ENCODE measurements at regions not wholly inside any gene's neighbourhood (a gene's known extent, or its start where the extent isn't known, plus 50 kb on each side); places are given as distances from the start of the nearest gene placed in this dataset.

- CTCF ChIA-PET = interaction anchor here (0.7 to 1.8 kb wide), 2 partner anchors 9 to 272 kb away, joined by 4 to 11 read pairs; no protein-coding TSS in a partner anchor
These were observed 81.6 kb downstream of the DNAAF9 start for GRCh38 chr20:3325864-3326263.

More at GRCh38 chr20:3325864-3326263, 81.6 kb downstream of the DNAAF9 start:
- Histone ChIP-seq H3K79me2 (ENCODE audit: control insufficient read depth, insufficient read depth, low read length) (no peaks in the 10 kb centered on the region), H3K9ac (replicated peaks; ENCODE audit: extremely low read depth, insufficient read depth, low read length) (no peak overlapping the region), H3K4me1 (ENCODE audit: control insufficient read depth, extremely low read depth, insufficient read depth, low read length) (no peaks in the 10 kb centered on the region), H3K4me3 (replicated peaks in 1 of 3; ENCODE audit: insufficient read depth in 1 of 3, low read depth in 1 of 3, low read length in 3 of 3) (no peak overlapping the region), H3K4me2 (ENCODE audit: insufficient read depth, low read length) (no peak overlapping the region), H2AFZ (ENCODE audit: low read depth, low read length) (no peak overlapping the region), H3K27ac (ENCODE audit: insufficient read depth, low read depth, low read length) (no peak overlapping the region), H3K36me3 (ENCODE audit: control insufficient read depth in 2 of 2, extremely low read depth in 1 of 2, insufficient read depth in 2 of 2, low read length in 2 of 2) (peaks cover 7 to 22% of the 10 kb centered on the region in 2 experiments), H3K27me3 (ENCODE audit: control insufficient read depth in 2 of 2, insufficient read depth in 2 of 2, low read length in 2 of 2) (no peaks in the 10 kb centered on the region), H3K9me3 (replicated peaks; ENCODE audit: control insufficient read depth, insufficient read depth, low read length) (no peaks in the 10 kb centered on the region), H3K9me1 (replicated peaks; ENCODE audit: control insufficient read depth, extremely low read depth, insufficient read depth, low read length) (no peaks in the 10 kb centered on the region), H4K20me1 (replicated peaks; ENCODE audit: control insufficient read depth, extremely low read depth, insufficient read depth, low read length) (no peaks in the 10 kb centered on the region)
- intact Hi-C loops (cut with micrococcal nuclease) = no loop called here
- POLR2A ChIA-PET = no interaction called here
- FAIRE-seq (no peak), DNase-seq (ENCODE audit: low read depth, low spot score) (no peak)
- BruUV-seq (replicated peaks) = no TSS peak
- dilution Hi-C loops (cut with MboI; ENCODE audit: extremely low pct_ligation_motif_present, low sequenced_read_pairs) = no loop called here
- no peak for TF ChIP-seq POLR2A (IDR thresholded peaks at IDR 0.05; ENCODE audit: low read depth, low read length)
- no peak for TF ChIP-seq JUN (IDR thresholded peaks at IDR 0.05; ENCODE audit: borderline replicate concordance, insufficient read depth, insufficient read length, low read depth)
- TF ChIP-seq CTCF (IDR thresholded peaks at IDR 0.05; ENCODE audit: extremely low read depth in 1 of 2, insufficient read depth in 1 of 2, low read depth in 1 of 2, low read length in 2 of 2) = no peak
- no peak for TF ChIP-seq MYC (IDR thresholded peaks at IDR 0.05; ENCODE audit: low read depth, low read length)
- no peak for TF ChIP-seq MAX (IDR thresholded peaks at IDR 0.05; ENCODE audit: insufficient read depth, insufficient read length)
- TF ChIP-seq FOS (IDR thresholded peaks at IDR 0.05; ENCODE audit: borderline replicate concordance, insufficient read depth, low read length) = no peak
- no peak for TF ChIP-seq GATA2 (IDR thresholded peaks at IDR 0.05; ENCODE audit: insufficient read depth, insufficient read length, low read depth, low read length)
- TF ChIP-seq EZH2 (IDR thresholded peaks at IDR 0.05; ENCODE audit: borderline replicate concordance, low read depth, low read length, severe bottlenecking) = no peak
- no peak for TF ChIP-seq POLR2AphosphoS5 (IDR thresholded peaks at IDR 0.05; ENCODE audit: insufficient read depth, low read depth, low read length)
